RPMI8226 (cell line): ENCODE measurements at regions not wholly inside any gene's neighbourhood (a gene's known extent, or its start where the extent isn't known, plus 50 kb on each side); places are given as distances from the start of the nearest gene placed in this dataset.
"Not testable (repeated sequence)": the region's sequence is repeated elsewhere in the genome, so short reads cannot be mapped to it uniquely, and the experiment has no call there.

ENCODE experiments used
- DNase-seq: peaks from one replicate; pipeline ENCODE4 v3.0.0-alpha.2; 2015

- DNase-seq, result no peak
Measured at GRCh38 chr10:90197766-90198165, 496.4 kb downstream of the KIF20B start.

GRCh38 chr10:90199093-90199492 lies 497.7 kb downstream of the KIF20B start:
- no peak for DNase-seq

- no peak for DNase-seq
Measured at GRCh38 chr10:90199513-90199912, 498.1 kb downstream of the KIF20B start.

GRCh38 chr10:90204131-90204955 lies 503.0 kb downstream of the KIF20B start:
- no peak for DNase-seq

- DNase-seq, result no peak
Measured at GRCh38 chr10:90204956-90205314, 503.5 kb downstream of the KIF20B start.

- DNase-seq, result no peak
Measured at GRCh38 chr10:90205340-90205739, 503.9 kb downstream of the KIF20B start.

GRCh38 chr10:90213346-90213745 lies 512.0 kb downstream of the KIF20B start:
- DNase-seq, result no peak

- DNase-seq, result no peak
Measured at GRCh38 chr10:90218846-90219245, 517.5 kb downstream of the KIF20B start.

GRCh38 chr10:90222372-90222771 lies 521.0 kb downstream of the KIF20B start:
- DNase-seq, result no peak

- no peak for DNase-seq
Measured at GRCh38 chr10:90222939-90223338, 521.5 kb downstream of the KIF20B start.

- DNase-seq, result no peak
Measured at GRCh38 chr10:90224791-90225566, 523.6 kb downstream of the KIF20B start.

GRCh38 chr10:90226517-90226916 lies 525.1 kb downstream of the KIF20B start:
- DNase-seq, result no peak

- DNase-seq, result no peak
Measured at GRCh38 chr10:90227217-90227656, 525.8 kb downstream of the KIF20B start.

GRCh38 chr10:90227786-90228185 lies 526.4 kb downstream of the KIF20B start:
- DNase-seq, result no peak

GRCh38 chr10:90229486-90229885 lies 528.1 kb downstream of the KIF20B start:
- no peak for DNase-seq

GRCh38 chr10:90233805-90234204 lies 532.4 kb downstream of the KIF20B start:
- not testable (repeated sequence) for DNase-seq

- DNase-seq, result no peak
Measured at GRCh38 chr10:90245623-90246022, 544.2 kb downstream of the KIF20B start.

GRCh38 chr10:90250784-90251183 lies 549.4 kb downstream of the KIF20B start:
- DNase-seq, result not testable (repeated sequence)

- no peak for DNase-seq
Measured at GRCh38 chr10:90269699-90270098, 568.3 kb downstream of the KIF20B start.

- no peak for DNase-seq
Measured at GRCh38 chr10:90274721-90275468, 573.5 kb downstream of the KIF20B start.

GRCh38 chr10:90276894-90277475 lies 575.6 kb downstream of the KIF20B start:
- DNase-seq, result no peak

- DNase-seq, result no peak
Measured at GRCh38 chr10:90286406-90286805, 571.4 kb downstream of the HTR7 start.

GRCh38 chr10:90286941-90287340 lies 570.9 kb downstream of the HTR7 start:
- DNase-seq, result no peak
